DMS114 treated with DMSO at 0.1 percent for 48 hours (cell line): ENCODE measurements at regions not wholly inside any gene's neighbourhood (a gene's known extent, or its start where the extent isn't known, plus 50 kb on each side); places are given as distances from the start of the nearest gene placed in this dataset.

Experiments used
- DNase-seq: peaks from one replicate; lab custom pipeline; 2025; ENCODE audit not compliant: unreplicated experiment; lab: John Stamatoyannopoulos, UW

- no peak for DNase-seq
Observed at GRCh38 chr7:25994433-25994994, 157.5 kb upstream of the NFE2L3 start.

GRCh38 chr7:25995216-25995615, 156.8 kb upstream of the NFE2L3 start:
- DNase-seq: no peak

GRCh38 chr7:25996006-25996408, 156.0 kb upstream of the NFE2L3 start:
- no peak for DNase-seq

GRCh38 chr7:25998499-25998898, 153.5 kb upstream of the NFE2L3 start:
- no peak for DNase-seq

GRCh38 chr7:26000841-26001240, 151.2 kb upstream of the NFE2L3 start:
- DNase-seq: no peak

- DNase-seq: no peak
Observed at GRCh38 chr7:26001662-26002244, 150.2 kb upstream of the NFE2L3 start.

- DNase-seq: no peak
Observed at GRCh38 chr7:26005683-26006410, 146.2 kb upstream of the NFE2L3 start.

- DNase-seq: no peak
Observed at GRCh38 chr7:26006426-26006825, 145.6 kb upstream of the NFE2L3 start.

- DNase-seq: no peak
Observed at GRCh38 chr7:26007510-26007909, 144.5 kb upstream of the NFE2L3 start.

- DNase-seq: no peak
Observed at GRCh38 chr7:26008428-26008827, 143.6 kb upstream of the NFE2L3 start.

GRCh38 chr7:26011039-26011696, 140.8 kb upstream of the NFE2L3 start:
- no peak for DNase-seq

GRCh38 chr7:26013551-26014083, 138.4 kb upstream of the NFE2L3 start:
- DNase-seq: no peak

GRCh38 chr7:26022982-26023381, 129.0 kb upstream of the NFE2L3 start:
- no peak for DNase-seq

- no peak for DNase-seq
Observed at GRCh38 chr7:26029911-26030310, 122.1 kb upstream of the NFE2L3 start.

GRCh38 chr7:26034391-26034790, 117.6 kb upstream of the NFE2L3 start:
- DNase-seq: no peak

- DNase-seq: no peak
Observed at GRCh38 chr7:26035552-26035951, 116.4 kb upstream of the NFE2L3 start.

- no peak for DNase-seq
Observed at GRCh38 chr7:26036092-26036491, 115.9 kb upstream of the NFE2L3 start.

- no peak for DNase-seq
Observed at GRCh38 chr7:26038201-26038990, 113.6 kb upstream of the NFE2L3 start.

GRCh38 chr7:26040085-26040484, 111.9 kb upstream of the NFE2L3 start:
- no peak for DNase-seq

GRCh38 chr7:26042237-26042636, 109.8 kb upstream of the NFE2L3 start:
- no peak for DNase-seq

GRCh38 chr7:26043801-26044200, 108.2 kb upstream of the NFE2L3 start:
- DNase-seq: no peak
